ENCODE measurements at regions not wholly inside any gene's neighbourhood (a gene's known extent, or its start where the extent isn't known, plus 50 kb on each side); places are given as distances from the start of the nearest gene placed in this dataset.

DNA sequence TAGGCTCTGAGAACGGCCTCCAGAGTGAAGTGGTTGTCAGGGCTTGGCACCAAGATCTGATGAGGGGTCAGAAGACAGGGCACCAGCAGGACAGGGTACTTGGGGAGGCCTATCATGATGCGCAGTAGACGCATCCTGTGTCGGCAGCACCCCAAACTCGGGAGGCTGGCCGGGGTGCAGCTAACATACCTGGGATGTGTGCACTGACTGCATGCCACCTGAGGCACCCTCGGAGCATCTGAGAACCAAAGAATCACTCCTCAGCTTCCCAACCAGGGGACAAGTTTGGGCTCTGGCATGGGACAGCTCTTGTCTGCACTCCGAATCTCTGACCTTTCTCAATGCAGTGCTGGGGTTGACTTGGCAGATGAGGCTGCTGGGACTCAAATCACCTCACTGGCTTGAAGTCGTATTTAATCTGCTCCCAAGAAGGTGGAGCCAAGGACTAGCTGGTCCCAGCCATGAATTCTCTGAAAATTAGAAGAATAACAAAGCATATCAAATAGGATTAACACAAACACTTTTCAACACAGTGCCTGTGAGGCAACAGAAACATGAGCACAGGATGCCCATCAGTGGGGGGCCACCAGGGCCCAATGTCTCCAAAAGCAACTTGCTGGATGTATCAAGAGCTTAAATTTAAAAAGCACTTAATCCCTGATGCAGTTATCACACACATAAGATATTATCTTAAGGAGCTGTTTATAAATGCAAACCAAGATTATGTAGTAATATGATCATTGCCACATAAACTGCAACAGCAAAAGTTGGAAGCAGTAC lies 348.8 kb downstream of the PREX1 start:
- no peak overlapping the region for H2AFZ ChIP-seq (replicated peaks)
- H3K9me3 Mint-ChIP-seq, result peaks cover 13% of the 10 kb centered on the region
- no peak overlapping the region for H3K9ac ChIP-seq
- no peaks in the 10 kb centered on the region for H4K20me1 ChIP-seq (ENCODE audit: low read depth)
- H3K36me3 ChIP-seq, result no peaks in the 10 kb centered on the region
- no peaks in the 10 kb centered on the region for H3F3A ChIP-seq (ENCODE audit: low read depth)
- peaks cover 15% of the 10 kb centered on the region for H3K4me1 Mint-ChIP-seq
- no peaks in the 10 kb centered on the region for H3K4me1 ChIP-seq
- no peaks in the 10 kb centered on the region for H3K27me3 ChIP-seq
- no peak overlapping the region for H3K4me3 ChIP-seq
- TF ChIP-seq, protein P1, sequence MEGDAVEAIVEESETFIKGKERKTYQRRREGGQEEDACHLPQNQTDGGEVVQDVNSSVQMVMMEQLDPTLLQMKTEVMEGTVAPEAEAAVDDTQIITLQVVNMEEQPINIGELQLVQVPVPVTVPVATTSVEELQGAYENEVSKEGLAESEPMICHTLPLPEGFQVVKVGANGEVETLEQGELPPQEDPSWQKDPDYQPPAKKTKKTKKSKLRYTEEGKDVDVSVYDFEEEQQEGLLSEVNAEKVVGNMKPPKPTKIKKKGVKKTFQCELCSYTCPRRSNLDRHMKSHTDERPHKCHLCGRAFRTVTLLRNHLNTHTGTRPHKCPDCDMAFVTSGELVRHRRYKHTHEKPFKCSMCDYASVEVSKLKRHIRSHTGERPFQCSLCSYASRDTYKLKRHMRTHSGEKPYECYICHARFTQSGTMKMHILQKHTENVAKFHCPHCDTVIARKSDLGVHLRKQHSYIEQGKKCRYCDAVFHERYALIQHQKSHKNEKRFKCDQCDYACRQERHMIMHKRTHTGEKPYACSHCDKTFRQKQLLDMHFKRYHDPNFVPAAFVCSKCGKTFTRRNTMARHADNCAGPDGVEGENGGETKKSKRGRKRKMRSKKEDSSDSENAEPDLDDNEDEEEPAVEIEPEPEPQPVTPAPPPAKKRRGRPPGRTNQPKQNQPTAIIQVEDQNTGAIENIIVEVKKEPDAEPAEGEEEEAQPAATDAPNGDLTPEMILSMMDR (IDR thresholded peaks at IDR 0.05), result no peak
- TF ChIP-seq EZH2phosphoT487 (IDR thresholded peaks at IDR 0.05), result no peak
- no peak for TF ChIP-seq EZH2 (IDR thresholded peaks at IDR 0.05)
- no peak overlapping the region for H3K27ac ChIP-seq
- peak overlapping the region; percentile 63 for H3K4me3 Mint-ChIP-seq
- H3K27me3 Mint-ChIP-seq (ENCODE audit: insufficient read depth, low read depth), result peaks cover 31% of the 10 kb centered on the region
- H3K36me3 Mint-ChIP-seq, result no peaks in the 10 kb centered on the region
- H3K79me2 ChIP-seq (ENCODE audit: low read depth), result no peaks in the 10 kb centered on the region
- DNase-seq (ENCODE audit: low spot score), result no peak
- no peak overlapping the region for H3K27ac Mint-ChIP-seq
- H3K9me3 ChIP-seq (ENCODE audit: low read depth), result no peaks in the 10 kb centered on the region
- H3K4me2 ChIP-seq, result no peak overlapping the region

DNA sequence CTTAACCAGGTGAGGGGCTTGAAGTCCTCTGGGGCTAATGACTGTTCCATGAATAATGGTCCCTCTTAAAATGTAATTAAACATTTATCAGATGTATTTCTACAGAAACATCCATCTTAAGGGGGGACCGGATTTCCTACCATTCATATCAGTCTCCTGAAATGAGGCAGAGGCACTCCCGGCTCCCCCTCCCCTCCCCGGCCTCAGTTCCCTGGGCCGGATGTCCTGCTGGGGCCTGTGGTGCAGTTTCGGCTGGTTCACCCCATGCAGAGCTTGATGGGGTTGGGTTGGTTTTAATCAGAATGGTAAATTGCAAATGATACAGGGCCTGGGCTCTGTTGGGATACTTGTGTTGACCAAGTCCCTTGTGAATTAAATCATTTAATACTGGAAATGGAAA lies 349.4 kb downstream of the PREX1 start:
- no peak overlapping the region for H3K27ac Mint-ChIP-seq
- Histone ChIP-seq H4K20me1 (ENCODE audit: low read depth) (no peaks in the 10 kb centered on the region), H3K4me2 (no peak overlapping the region), H3K36me3 (no peaks in the 10 kb centered on the region), H3K27ac (no peak overlapping the region), H3K4me3 (no peak overlapping the region), H3F3A (ENCODE audit: low read depth) (no peaks in the 10 kb centered on the region), H3K4me1 (no peaks in the 10 kb centered on the region), H2AFZ (replicated peaks) (no peak overlapping the region), H3K9ac (no peak overlapping the region), H3K9me3 (ENCODE audit: low read depth) (no peaks in the 10 kb centered on the region), H3K27me3 (no peaks in the 10 kb centered on the region), H3K79me2 (ENCODE audit: low read depth) (no peaks in the 10 kb centered on the region)
- peaks cover 31% of the 10 kb centered on the region for H3K27me3 Mint-ChIP-seq (ENCODE audit: insufficient read depth, low read depth)
- no peak overlapping the region for H3K4me3 Mint-ChIP-seq
- peaks cover 13% of the 10 kb centered on the region for H3K9me3 Mint-ChIP-seq
- TF ChIP-seq, protein P1 (IDR thresholded peaks at IDR 0.05), result no peak
- TF ChIP-seq EZH2 (IDR thresholded peaks at IDR 0.05), result no peak
- TF ChIP-seq EZH2phosphoT487 (IDR thresholded peaks at IDR 0.05), result no peak
- H3K4me1 Mint-ChIP-seq, result peaks cover 15% of the 10 kb centered on the region
- no peaks in the 10 kb centered on the region for H3K36me3 Mint-ChIP-seq
- no peak for DNase-seq (ENCODE audit: low spot score)

DNA sequence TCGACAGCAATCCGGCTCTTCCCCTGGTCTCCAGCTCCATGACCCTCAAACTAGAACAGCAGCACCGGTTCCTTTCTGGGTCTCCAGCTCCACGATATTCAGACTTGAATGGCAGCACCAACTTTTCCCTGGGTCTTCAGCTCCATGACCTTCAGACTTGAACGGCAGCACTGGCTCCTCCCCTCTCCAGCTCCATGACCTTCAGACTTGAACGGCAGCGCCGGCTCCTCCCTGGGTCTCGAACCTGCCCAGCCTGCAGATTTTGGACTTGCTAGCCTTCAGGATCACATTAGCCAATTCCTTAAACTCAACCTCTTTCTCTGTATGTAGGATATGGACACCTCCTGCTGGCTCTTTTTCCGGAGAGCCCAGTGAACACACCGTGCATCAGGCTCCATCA lies 350.9 kb downstream of the PREX1 start:
- no peak overlapping the region for H3K4me3 ChIP-seq
- no peak for TF ChIP-seq EZH2phosphoT487 (IDR thresholded peaks at IDR 0.05)
- TF ChIP-seq, protein P1 (IDR thresholded peaks at IDR 0.05), result no peak
- TF ChIP-seq EZH2 (IDR thresholded peaks at IDR 0.05), result no peak
- no peaks in the 10 kb centered on the region for H4K20me1 ChIP-seq (ENCODE audit: low read depth)
- H3K9me3 ChIP-seq (ENCODE audit: low read depth), result no peaks in the 10 kb centered on the region
- Mint-ChIP-seq H3K4me3 (peak overlapping the region; percentile 10), H3K27ac (no peak overlapping the region), H3K4me1 (peaks cover 15% of the 10 kb centered on the region), H3K36me3 (no peaks in the 10 kb centered on the region), H3K27me3 (ENCODE audit: insufficient read depth, low read depth) (peaks cover 27% of the 10 kb centered on the region), H3K9me3 (peaks cover 13% of the 10 kb centered on the region)
- DNase-seq (ENCODE audit: low spot score), result no peak
- no peak overlapping the region for H3K9ac ChIP-seq
- H3K27me3 ChIP-seq, result no peaks in the 10 kb centered on the region
- no peak overlapping the region for H3K27ac ChIP-seq
- no peak overlapping the region for H3K4me2 ChIP-seq
- no peak overlapping the region for H2AFZ ChIP-seq (replicated peaks)
- no peaks in the 10 kb centered on the region for H3F3A ChIP-seq (ENCODE audit: low read depth)
- H3K4me1 ChIP-seq, result no peaks in the 10 kb centered on the region
- H3K79me2 ChIP-seq (ENCODE audit: low read depth), result no peaks in the 10 kb centered on the region
- no peaks in the 10 kb centered on the region for H3K36me3 ChIP-seq
